ENCODE measurements at regions not wholly inside any gene's neighbourhood (a gene's known extent, or its start where the extent isn't known, plus 50 kb on each side); places are given as distances from the start of the nearest gene placed in this dataset.

GRCh38 chr1:63027176-63027575 lies 243.2 kb downstream of the ATG4C start:
- DNase-seq, result no peak

GRCh38 chr1:63032171-63032570 lies 248.2 kb downstream of the ATG4C start:
- WGBS (ENCODE audit: insufficient coverage), result 100% methylated on average over 2 of the region's 4 CpGs
- DNase-seq, result no peak
- Histone ChIP-seq H2AFZ (ENCODE audit: insufficient read depth, low read depth, low read length, poor library complexity, severe bottlenecking) (no peak overlapping the region), H3K4me3 (replicated peaks in 1 of 3; ENCODE audit: low read depth in 2 of 3, low read length in 3 of 3) (no peak overlapping the region), H3K27me3 (ENCODE audit: control insufficient read depth in 2 of 2, insufficient read depth in 2 of 2, low read length in 2 of 2) (no peaks in the 10 kb centered on the region), H3K79me2 (ENCODE audit: insufficient read depth, low read length) (no peaks in the 10 kb centered on the region), H3K4me2 (replicated peaks; ENCODE audit: extremely low read depth, low read length, poor library complexity, severe bottlenecking) (no peak overlapping the region), H4K20me1 (ENCODE audit: insufficient read depth, low read length) (no peaks in the 10 kb centered on the region), H3K27ac (ENCODE audit: low read depth in 1 of 2, low read length in 2 of 2) (no peak overlapping the region), H3K4me1 (ENCODE audit: control insufficient read depth in 1 of 2, insufficient read depth in 2 of 2, low read length in 2 of 2) (no peaks in the 10 kb centered on the region), H3K36me3 (replicated peaks in 1 of 2; ENCODE audit: control insufficient read depth in 1 of 2, insufficient read depth in 2 of 2, low read length in 2 of 2) (no peaks in the 10 kb centered on the region), H3K9me3 (replicated peaks in 1 of 2; ENCODE audit: control insufficient read depth in 1 of 2, insufficient read depth in 1 of 2, low read length in 2 of 2) (peaks cover 0 to 3% of the 10 kb centered on the region in 2 donors), H3K9ac (ENCODE audit: insufficient read depth, low read length, poor library complexity, severe bottlenecking) (no peak overlapping the region)
- peaks cover 0 to 3% (median 0%) of the 10 kb centered on the region in 7 donors for H3K9me3 Mint-ChIP-seq
- TF ChIP-seq CTCF (IDR thresholded peaks at IDR 0.05), result no peak
- H3K4me3 Mint-ChIP-seq, result no peak overlapping the region
- peak overlapping the region in 1 of 7 donors; percentile 66 for H3K27ac Mint-ChIP-seq
- H3K27me3 Mint-ChIP-seq (ENCODE audit: low read depth in 3 of 3), result peaks cover 2 to 15% (median 6%) of the 10 kb centered on the region in 3 donors
- no peaks in the 10 kb centered on the region for H3K36me3 Mint-ChIP-seq
- no peaks in the 10 kb centered on the region for H3K4me1 Mint-ChIP-seq
- intact Hi-C loops (cut with micrococcal nuclease), result no loop called here

More at GRCh38 chr1:63027176-63027575, 243.2 kb downstream of the ATG4C start:
- Histone ChIP-seq H3K9ac (ENCODE audit: insufficient read depth, low read length, poor library complexity, severe bottlenecking) (no peak overlapping the region), H3K36me3 (replicated peaks in 1 of 2; ENCODE audit: control insufficient read depth in 1 of 2, insufficient read depth in 2 of 2, low read length in 2 of 2) (no peaks in the 10 kb centered on the region), H3K79me2 (ENCODE audit: insufficient read depth, low read length) (no peaks in the 10 kb centered on the region), H3K9me3 (replicated peaks in 1 of 2; ENCODE audit: control insufficient read depth in 1 of 2, insufficient read depth in 1 of 2, low read length in 2 of 2) (peaks cover 0 to 3% of the 10 kb centered on the region in 2 donors), H3K4me2 (replicated peaks; ENCODE audit: extremely low read depth, low read length, poor library complexity, severe bottlenecking) (no peak overlapping the region), H3K27me3 (ENCODE audit: control insufficient read depth in 2 of 2, insufficient read depth in 2 of 2, low read length in 2 of 2) (no peaks in the 10 kb centered on the region), H3K4me3 (replicated peaks in 1 of 3; ENCODE audit: low read depth in 2 of 3, low read length in 3 of 3) (no peak overlapping the region), H4K20me1 (ENCODE audit: insufficient read depth, low read length) (no peaks in the 10 kb centered on the region), H3K27ac (ENCODE audit: low read depth in 1 of 2, low read length in 2 of 2) (no peak overlapping the region), H2AFZ (ENCODE audit: insufficient read depth, low read depth, low read length, poor library complexity, severe bottlenecking) (no peak overlapping the region), H3K4me1 (ENCODE audit: control insufficient read depth in 1 of 2, insufficient read depth in 2 of 2, low read length in 2 of 2) (no peaks in the 10 kb centered on the region)
- Mint-ChIP-seq H3K4me1 (no peaks in the 10 kb centered on the region), H3K27ac (no peak overlapping the region), H3K27me3 (ENCODE audit: low read depth in 3 of 3) (peaks cover 7 to 8% (median 8%) of the 10 kb centered on the region in 3 donors), H3K36me3 (no peaks in the 10 kb centered on the region), H3K4me3 (no peak overlapping the region), H3K9me3 (peaks cover 0 to 4% (median 0%) of the 10 kb centered on the region in 7 donors)
- no CpG with 5 or more reads among the region's 3 CpGs for WGBS (ENCODE audit: insufficient coverage)
- intact Hi-C loops (cut with micrococcal nuclease), result no loop called here
- TF ChIP-seq CTCF (IDR thresholded peaks at IDR 0.05), result no peak

Data from CD14-positive monocyte (primary cell).